HG02870 (cell line): ENCODE measurements at regions not wholly inside any gene's neighbourhood (a gene's known extent, or its start where the extent isn't known, plus 50 kb on each side); places are given as distances from the start of the nearest gene placed in this dataset.

Experiments used
- ATAC-seq: cut with Tn5 transposase; IDR thresholded peaks from one replicate; pipeline ENCODE4 v1.9.1; 2021; ENCODE audit warnings: mild to moderate bottlenecking, moderate library complexity; ENCODE audit not compliant: unreplicated experiment

- no peak for ATAC-seq
Measured at GRCh38 chr2:107595749-107596148, 230.9 kb upstream of the RGPD4 start.

GRCh38 chr2:107597507-107597906 lies 229.2 kb upstream of the RGPD4 start:
- no peak for ATAC-seq

GRCh38 chr2:107602801-107603200 lies 223.9 kb upstream of the RGPD4 start:
- ATAC-seq = no peak

- no peak for ATAC-seq
Measured at GRCh38 chr2:107607054-107607453, 219.6 kb upstream of the RGPD4 start.

- ATAC-seq = no peak
Measured at GRCh38 chr2:107607473-107607872, 219.2 kb upstream of the RGPD4 start.

DNA sequence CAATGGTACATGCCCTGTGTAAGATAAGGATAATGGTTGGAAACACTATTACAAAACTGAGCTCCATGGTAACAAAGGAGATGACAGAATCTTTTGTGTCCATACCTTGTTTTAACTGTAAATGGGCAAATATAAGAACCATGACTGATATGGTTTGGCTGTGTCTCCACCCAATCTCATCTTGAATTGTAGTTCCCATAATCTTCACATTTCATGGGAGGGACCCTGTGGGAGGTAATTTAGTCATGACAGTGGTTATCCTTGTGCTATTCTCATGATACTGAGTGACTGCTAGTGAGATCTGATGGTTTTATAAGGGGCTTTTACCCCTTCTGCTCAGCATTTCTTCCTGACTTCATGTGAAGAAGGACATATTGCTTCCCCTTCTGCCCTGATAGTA lies 211.7 kb upstream of the RGPD4 start:
- no peak for ATAC-seq

DNA sequence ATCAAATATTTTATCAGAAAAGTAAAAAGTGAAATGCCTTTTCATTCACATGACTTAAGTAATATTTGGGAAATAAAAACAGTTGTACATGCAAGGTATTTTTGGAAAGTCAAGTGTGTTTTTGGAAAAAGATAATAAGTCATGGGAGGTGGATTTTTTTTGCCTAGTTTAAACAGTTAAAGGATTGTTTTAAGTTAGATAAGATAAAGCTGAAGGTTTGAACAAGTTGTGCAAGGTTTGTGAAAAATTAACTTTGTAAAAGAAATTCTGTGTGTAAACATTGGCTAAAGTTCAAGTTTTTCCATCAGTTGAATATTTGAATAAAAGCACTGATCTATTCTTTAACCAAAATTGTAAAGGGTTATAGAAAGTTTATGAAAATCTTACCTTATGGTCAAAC lies 207.9 kb upstream of the RGPD4 start:
- no peak for ATAC-seq

GRCh38 chr2:107621186-107622165 lies 205.2 kb upstream of the RGPD4 start:
- ATAC-seq = no peak

DNA sequence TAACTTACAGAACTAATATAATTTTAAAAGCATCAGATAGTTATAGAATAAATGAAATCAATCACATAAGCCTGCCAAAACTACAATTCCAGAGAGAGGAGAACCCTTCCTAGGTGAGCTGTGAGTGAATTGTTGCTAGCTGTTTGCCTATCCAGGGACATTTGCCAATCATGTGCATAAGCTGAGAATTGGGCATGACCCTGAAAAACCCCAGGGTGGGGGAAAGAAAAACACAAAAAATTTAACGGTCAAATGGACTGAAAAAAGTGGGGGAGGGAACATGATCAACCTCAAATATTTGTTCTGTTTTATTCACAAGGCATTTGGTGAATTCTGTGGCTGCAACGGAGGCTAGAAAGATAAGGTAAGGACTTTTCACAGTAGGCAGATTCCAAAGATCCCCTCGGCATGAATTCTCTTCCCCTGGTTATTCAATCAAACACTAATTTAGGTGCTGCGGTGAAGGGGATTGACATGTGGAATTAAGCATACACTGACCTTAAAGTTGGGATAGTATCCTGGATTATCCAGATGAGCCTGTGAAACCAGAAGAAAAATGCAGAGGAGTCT lies 203.9 kb upstream of the RGPD4 start:
- ATAC-seq = no peak

GRCh38 chr2:107625982-107626381 lies 200.7 kb upstream of the RGPD4 start:
- ATAC-seq = no peak

- ATAC-seq = no peak
Measured at GRCh38 chr2:107627164-107627563, 199.5 kb upstream of the RGPD4 start.

DNA sequence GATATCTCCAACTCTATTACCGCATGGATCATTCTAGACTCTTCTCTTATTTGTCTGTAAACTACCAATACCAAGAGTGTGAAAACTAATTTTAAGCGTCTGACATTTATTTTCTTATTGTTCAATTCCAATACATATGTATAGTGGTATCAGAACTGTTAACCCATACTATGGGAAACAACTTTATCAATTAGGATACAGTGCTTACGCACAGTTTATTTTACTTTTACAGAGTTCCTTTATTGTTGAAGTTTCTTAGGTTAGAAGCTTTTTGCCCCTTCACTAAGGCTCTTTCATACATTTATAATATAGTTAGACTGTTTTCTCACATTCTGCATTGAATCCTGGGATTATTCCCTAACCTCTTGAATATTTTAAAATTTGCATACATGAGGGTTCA lies 198.8 kb upstream of the RGPD4 start:
- ATAC-seq = no peak

DNA sequence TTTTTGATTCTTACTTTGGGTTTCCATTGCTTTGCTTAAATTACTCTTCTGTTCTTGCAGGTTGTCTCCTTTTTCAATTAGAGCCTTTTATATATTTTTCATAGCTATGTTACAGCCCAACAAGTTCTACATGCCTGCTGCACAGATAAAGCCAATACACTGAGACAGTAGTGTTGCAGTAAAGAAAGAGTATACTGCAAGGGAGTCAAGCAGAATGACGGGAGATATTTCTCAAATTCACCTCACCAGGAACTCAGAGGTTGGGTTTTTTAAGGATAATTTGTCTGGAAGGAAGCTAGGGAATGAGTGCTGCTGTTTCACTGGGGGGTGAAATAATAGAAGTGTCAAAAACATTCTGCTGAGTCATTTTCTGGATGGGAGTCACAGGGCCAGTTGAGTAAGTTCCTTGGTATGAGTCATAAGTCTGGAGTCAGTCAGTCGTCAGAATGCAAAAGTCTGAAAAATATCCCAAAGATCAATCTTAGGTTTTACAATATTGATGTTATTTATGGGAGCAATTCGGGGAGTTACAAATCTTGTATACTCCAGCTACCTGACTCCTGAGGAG lies 193.0 kb upstream of the RGPD4 start:
- ATAC-seq = no peak

- ATAC-seq = no peak
Measured at GRCh38 chr2:107634172-107634571, 192.5 kb upstream of the RGPD4 start.

DNA sequence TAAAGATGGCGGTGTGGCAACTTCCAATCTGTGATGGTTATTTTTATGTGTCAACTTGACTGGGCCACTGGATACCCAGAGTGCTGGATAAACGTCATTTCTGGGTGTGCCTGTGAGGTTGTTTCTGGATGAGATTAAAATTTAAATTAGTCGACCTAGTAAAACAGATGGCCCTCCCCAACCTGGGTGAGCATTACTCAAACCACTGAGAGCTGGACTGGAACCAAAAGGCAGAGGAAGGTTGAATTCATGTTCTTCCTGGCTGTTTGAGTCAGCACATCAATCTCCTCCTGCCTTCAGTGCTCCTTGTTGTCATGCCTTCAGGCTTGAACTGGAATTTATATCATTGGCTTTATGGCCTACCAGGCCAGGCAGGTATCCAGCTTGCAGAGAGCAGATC lies 190.8 kb upstream of the RGPD4 start:
- no peak for ATAC-seq

- no peak for ATAC-seq
Measured at GRCh38 chr2:107645586-107645985, 181.1 kb upstream of the RGPD4 start.

DNA sequence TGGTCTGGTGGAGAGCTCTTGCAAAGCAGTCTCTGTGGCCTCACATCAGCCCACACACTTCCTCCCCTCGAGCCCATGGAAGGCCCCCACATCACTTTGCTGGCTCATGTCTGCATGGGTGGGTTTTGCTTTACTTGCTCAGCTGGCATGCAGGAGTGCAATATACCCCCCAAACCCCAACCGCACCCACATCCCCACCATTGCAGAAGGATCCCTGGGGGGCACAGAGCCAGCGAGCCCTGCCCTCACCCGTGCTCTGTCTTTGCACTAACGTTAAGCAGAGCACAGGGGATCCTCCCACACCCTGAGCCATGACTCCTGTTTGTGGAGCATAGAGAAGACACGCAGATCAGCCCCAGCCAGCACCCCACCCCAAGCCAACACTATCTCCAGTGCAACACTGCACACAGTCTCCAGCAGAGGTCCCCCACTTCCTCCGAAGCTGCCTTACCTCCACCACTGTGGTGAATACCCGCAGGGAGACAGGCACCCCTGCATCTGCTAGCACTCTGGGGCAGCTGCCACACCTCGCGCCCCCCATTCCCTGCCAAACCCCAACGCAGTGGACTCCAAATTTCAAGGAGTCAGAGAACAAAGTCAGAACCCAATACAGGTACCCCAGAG lies 177.8 kb upstream of the RGPD4 start:
- ATAC-seq = no peak

GRCh38 chr2:107657049-107657448 lies 169.6 kb upstream of the RGPD4 start:
- ATAC-seq = no peak

DNA sequence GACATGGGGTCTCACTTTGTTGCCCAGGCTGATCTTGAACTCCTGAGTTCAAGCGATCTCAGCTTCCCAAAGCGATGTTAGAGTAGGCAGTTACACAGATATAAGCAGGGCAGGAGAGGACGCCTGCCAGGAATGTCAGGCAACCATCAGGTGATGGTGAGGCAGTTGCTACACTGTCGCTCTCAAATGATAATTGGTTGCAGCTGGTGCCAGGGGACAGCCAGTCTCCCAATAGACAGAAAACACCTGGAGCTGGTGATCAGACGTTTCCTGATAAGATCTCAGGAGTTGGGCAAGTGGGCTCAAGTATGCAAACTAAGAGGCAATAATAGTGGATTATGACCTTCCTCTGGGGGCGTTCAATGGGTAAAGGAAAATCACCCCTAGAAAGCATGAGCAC lies 163.1 kb upstream of the RGPD4 start:
- ATAC-seq = no peak

DNA sequence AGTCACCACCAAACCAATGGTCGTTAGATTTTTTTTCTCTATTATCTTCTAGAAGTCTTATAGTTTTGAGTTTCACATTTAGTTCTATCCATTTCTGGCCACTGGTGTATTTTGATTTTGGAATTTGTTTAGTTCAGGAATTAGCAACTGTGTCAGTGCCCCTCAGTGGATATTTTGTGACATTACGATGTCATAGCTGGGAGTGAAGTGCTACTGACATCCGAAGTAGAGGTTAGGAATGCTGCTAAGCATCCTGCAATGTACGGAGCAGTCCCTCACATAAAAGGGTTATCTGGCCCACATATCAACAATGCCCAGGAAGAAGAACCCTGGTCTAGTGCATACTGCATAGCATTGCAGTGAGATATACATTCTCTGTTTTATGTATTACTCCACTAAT lies 157.4 kb upstream of the RGPD4 start:
- ATAC-seq = no peak

- no peak for ATAC-seq
Measured at GRCh38 chr2:107681936-107682335, 144.8 kb upstream of the RGPD4 start.

GRCh38 chr2:107684421-107684820 lies 142.3 kb upstream of the RGPD4 start:
- ATAC-seq = no peak
